GM19351 (cell line): ENCODE measurements at regions not wholly inside any gene's neighbourhood (a gene's known extent, or its start where the extent isn't known, plus 50 kb on each side); places are given as distances from the start of the nearest gene placed in this dataset.
"Not testable (repeated sequence)": the region's sequence is repeated elsewhere in the genome, so short reads cannot be mapped to it uniquely, and the experiment has no call there.

Experiments used
- ATAC-seq: cut with Tn5 transposase; IDR thresholded peaks from one replicate; pipeline ENCODE4 v1.9.1; 2021; ENCODE audit warnings: mild to moderate bottlenecking, moderate library complexity; ENCODE audit not compliant: unreplicated experiment

GRCh38 chr13:109287553-109287952 lies 498.8 kb downstream of the IRS2 start:
- no peak for ATAC-seq

- ATAC-seq = no peak
Observed at GRCh38 chr13:109285586-109285985, 500.8 kb downstream of the IRS2 start.

GRCh38 chr13:109281903-109282635 lies 504.3 kb downstream of the IRS2 start:
- ATAC-seq = no peak

- ATAC-seq = no peak
Observed at GRCh38 chr13:109281017-109281902, 505.1 kb downstream of the IRS2 start.

GRCh38 chr13:109276261-109276660 lies 510.1 kb downstream of the IRS2 start:
- no peak for ATAC-seq

- no peak for ATAC-seq
Observed at GRCh38 chr13:109275852-109276251, 510.5 kb downstream of the IRS2 start.

- no peak for ATAC-seq
Observed at GRCh38 chr13:109275139-109275745, 511.1 kb downstream of the IRS2 start.

- no peak for ATAC-seq
Observed at GRCh38 chr13:109274188-109274821, 512.1 kb downstream of the IRS2 start.

- no peak for ATAC-seq
Observed at GRCh38 chr13:109273326-109273751, 513.0 kb downstream of the IRS2 start.

- no peak for ATAC-seq
Observed at GRCh38 chr13:109272595-109273325, 513.6 kb downstream of the IRS2 start.

- no peak for ATAC-seq
Observed at GRCh38 chr13:109271555-109272541, 514.5 kb downstream of the IRS2 start.

- ATAC-seq = no peak
Observed at GRCh38 chr13:109271061-109271460, 515.3 kb downstream of the IRS2 start.

GRCh38 chr13:109269381-109269780 lies 517.0 kb downstream of the IRS2 start:
- not testable (repeated sequence) for ATAC-seq

GRCh38 chr13:109268492-109268891 lies 517.9 kb downstream of the IRS2 start:
- not testable (repeated sequence) for ATAC-seq

- not testable (repeated sequence) for ATAC-seq
Observed at GRCh38 chr13:109267400-109267799, 519.0 kb downstream of the IRS2 start.

GRCh38 chr13:109265438-109265742 lies 521.0 kb downstream of the IRS2 start:
- ATAC-seq = not testable (repeated sequence)

- not testable (repeated sequence) for ATAC-seq
Observed at GRCh38 chr13:109264603-109265437, 521.6 kb downstream of the IRS2 start.

- ATAC-seq = not testable (repeated sequence)
Observed at GRCh38 chr13:109257761-109258157, 528.6 kb downstream of the IRS2 start.
